PFSK-1 (cell line): ENCODE measurements at regions not wholly inside any gene's neighbourhood (a gene's known extent, or its start where the extent isn't known, plus 50 kb on each side); places are given as distances from the start of the nearest gene placed in this dataset.

Source experiments
- FOXP2 ChIP-seq: optimal IDR thresholded peaks from 2 replicates; pipeline ENCODE3; 2011; ENCODE audit warnings: borderline replicate concordance, control low read depth, inconsistent platforms; ENCODE audit not compliant: insufficient read depth; ENCODE audit errors: extremely low read length, extremely low read depth
- POLR2AphosphoS5 ChIP-seq: IDR thresholded peaks from 2 replicates; pipeline ENCODE4 v1.6.1; 2012; ENCODE audit warnings: low read depth, mild to moderate bottlenecking, control low read depth, low read length, moderate library complexity
- REST ChIP-seq, 2 experiments: IDR thresholded peaks; 2 replicates each; pipeline versions ENCODE4 v1.6.1 to v1.8.0; 2011 to 2012; ENCODE audit warnings: low read depth in 2 of 2, low read length in 2 of 2, control low read depth in 1 of 2, inconsistent platforms in 1 of 2, mild to moderate bottlenecking in 1 of 2, moderate library complexity in 1 of 2; ENCODE audit not compliant: insufficient read depth in 1 of 2
- SIN3A ChIP-seq: IDR thresholded peaks from 2 replicates; pipeline ENCODE4 v1.6.1; 2012; ENCODE audit warnings: mild to moderate bottlenecking, low read length, moderate library complexity, borderline replicate concordance; ENCODE audit not compliant: insufficient read depth
- TAF1 ChIP-seq: IDR thresholded peaks from 2 replicates; pipeline ENCODE4 v1.6.1; 2012; ENCODE audit warnings: low read length, control low read depth, borderline replicate concordance; ENCODE audit not compliant: insufficient read depth

- no peak for TF ChIP-seq POLR2AphosphoS5
- no peak for TF ChIP-seq FOXP2
- no peak for TF ChIP-seq REST (IDR thresholded peaks at IDR 0.05; ENCODE audit: insufficient read depth in 1 of 2, low read depth in 2 of 2, low read length in 2 of 2)
- no peak for TF ChIP-seq SIN3A
- no peak for TF ChIP-seq TAF1
Observed at GRCh38 chr14:99077076-99077843, 194.7 kb downstream of the BCL11B start.

GRCh38 chr14:99077844-99078236, 194.2 kb downstream of the BCL11B start:
- TF ChIP-seq POLR2AphosphoS5 (no peak), FOXP2 (no peak), TAF1 (no peak), REST (IDR thresholded peaks at IDR 0.05; ENCODE audit: insufficient read depth in 1 of 2, low read depth in 2 of 2, low read length in 2 of 2) (no peak), SIN3A (no peak)

GRCh38 chr14:99078426-99078825, 193.6 kb downstream of the BCL11B start:
- no peak for TF ChIP-seq FOXP2
- TF ChIP-seq TAF1 = no peak
- TF ChIP-seq POLR2AphosphoS5 = no peak
- no peak for TF ChIP-seq REST (IDR thresholded peaks at IDR 0.05; ENCODE audit: insufficient read depth in 1 of 2, low read depth in 2 of 2, low read length in 2 of 2)
- TF ChIP-seq SIN3A = no peak

GRCh38 chr14:99079061-99079727, 192.8 kb downstream of the BCL11B start:
- TF ChIP-seq FOXP2 (no peak), TAF1 (no peak), SIN3A (no peak), REST (IDR thresholded peaks at IDR 0.05; ENCODE audit: insufficient read depth in 1 of 2, low read depth in 2 of 2, low read length in 2 of 2) (no peak), POLR2AphosphoS5 (no peak)
